ENCODE measurements at regions not wholly inside any gene's neighbourhood (a gene's known extent, or its start where the extent isn't known, plus 50 kb on each side); places are given as distances from the start of the nearest gene placed in this dataset.

- TF ChIP-seq CTCF (IDR thresholded peaks at IDR 0.05 in 2 of 3, conservative IDR thresholded peaks at IDR 0.05 in 1 of 3; ENCODE audit: borderline replicate concordance in 1 of 3, insufficient read depth in 1 of 3, low read depth in 2 of 3, low read length in 2 of 3) (no peak), SIN3A (IDR thresholded peaks at IDR 0.05; ENCODE audit: low read depth) (no peak), POLR2A (IDR thresholded peaks at IDR 0.05; ENCODE audit: borderline replicate concordance, extremely low read depth, insufficient read depth, insufficient read length) (no peak), ZNF274 (IDR thresholded peaks at IDR 0.05; ENCODE audit: low read depth, low read length) (no peak), TCF7L2 (IDR thresholded peaks at IDR 0.05; ENCODE audit: borderline replicate concordance, extremely low read depth, insufficient read depth, insufficient read length) (no peak), SP1 (IDR thresholded peaks at IDR 0.05; ENCODE audit: low read depth) (no peak), JUND (IDR thresholded peaks at IDR 0.05) (no peak), YY1 (IDR thresholded peaks at IDR 0.05; ENCODE audit: extremely low read depth, insufficient replicate concordance, low read depth, low read length) (no peak), EZH2 (IDR thresholded peaks at IDR 0.05) (no peak)
Measured at GRCh38 chr7:96539471-96539870, 170.2 kb downstream of the SEM1 start.

Data from HCT116 (cell line).